Breast epithelium (tissue), 4 donors: ENCODE measurements at regions not wholly inside any gene's neighbourhood (a gene's known extent, or its start where the extent isn't known, plus 50 kb on each side); places are given as distances from the start of the nearest gene placed in this dataset.

Source experiments
- DNase-seq, 2 donors: peaks; one replicate each; pipeline ENCODE4 v3.0.0-alpha.2; 2019; ENCODE audit warnings: low spot score in 2 of 2
- H3K27ac ChIP-seq, 2 donors: fragments of 200-600 bp; sonication (generic) in 1 of 2; one replicate each; pipeline ENCODE4 v1.5.1; 2016 to 2019; ENCODE audit warnings: mild to moderate bottlenecking in 1 of 2
- H3K27me3 ChIP-seq, 2 donors: fragments of 200-600 bp; sonication (generic) in 1 of 2; one replicate each; pipeline versions ENCODE4 v1.5.1 to v1.6.0; 2017 to 2019; ENCODE audit warnings: control low read depth in 1 of 2, mild to moderate bottlenecking in 1 of 2
- H3K36me3 ChIP-seq: fragments of 200-600 bp; one replicate; pipeline ENCODE4 v1.5.1; 2019
- H3K4me1 ChIP-seq, 2 donors: fragments of 200-600 bp; sonication (generic); one replicate each; pipeline ENCODE4 v1.5.1; 2016 to 2019; ENCODE audit warnings: control low read depth in 1 of 2
- H3K4me3 ChIP-seq, 3 donors: fragments of 200-600 bp; sonication (generic); 1 replicate in 2 of 3; 2 replicates in 1 of 3; pipeline ENCODE4 v1.5.1; 2016 to 2019; ENCODE audit warnings: mild to moderate bottlenecking in 3 of 3, moderate library complexity in 2 of 3
- H3K9me3 ChIP-seq, 2 donors: fragments of 200-600 bp; sonication (generic) in 1 of 2; one replicate each; pipeline ENCODE4 v1.5.1; 2016 to 2019; ENCODE audit warnings: control low read depth in 1 of 2
- CTCF ChIP-seq, 3 donors: fragments of 450-650 bp; IDR thresholded peaks; one replicate each; pipeline ENCODE4 v1.5.1; 2016 to 2017; ENCODE audit warnings: antibody characterized with exemption in 3 of 3, mild to moderate bottlenecking in 3 of 3, moderate library complexity in 3 of 3
- POLR2A ChIP-seq: fragments of 450-650 bp; IDR thresholded peaks from one replicate; pipeline ENCODE4 v1.6.1; 2016; ENCODE audit warnings: antibody characterized with exemption, mild to moderate bottlenecking, moderate library complexity
- POLR2AphosphoS5 ChIP-seq, 3 donors: sonication (generic); formaldehyde crosslinking; IDR thresholded peaks; one replicate each; pipeline ENCODE4 v1.6.1; 2017; ENCODE audit warnings: antibody characterized with exemption in 3 of 3
- intact Hi-C: fragments of 100-400 bp; cut with DNase I; formaldehyde crosslinking; loops from one replicate; pipeline ENCODE4 v1.15.1; 2023; ENCODE audit warnings: low total_unique reads

DNA sequence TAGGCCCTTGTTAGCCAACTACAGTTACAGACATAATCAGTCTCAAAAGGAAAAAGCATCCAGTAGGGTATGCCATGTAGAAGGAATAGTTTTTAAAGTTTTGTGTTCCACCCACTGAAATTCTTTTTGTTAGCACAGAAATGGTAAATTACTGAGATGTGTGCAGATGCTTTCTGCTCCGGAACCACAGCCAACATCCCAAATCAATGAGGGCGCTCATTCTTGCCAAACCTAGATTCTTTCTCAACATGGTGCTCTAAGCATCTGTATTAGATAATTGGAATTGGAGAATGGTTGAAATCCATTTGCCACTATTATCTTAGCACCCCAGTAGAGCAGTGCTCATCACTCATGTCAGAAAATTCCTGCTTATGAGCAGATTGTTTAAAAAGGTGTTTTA is 127.8 kb downstream of the SEC61B start:
- H3K4me1 ChIP-seq: no peaks in the 10 kb centered on the region
- peak overlapping the region in 1 of 2 donors; percentile 7 for H3K27ac ChIP-seq
- H3K4me3 ChIP-seq: no peak overlapping the region
- H3K27me3 ChIP-seq: no peaks in the 10 kb centered on the region
- no peaks in the 10 kb centered on the region for H3K36me3 ChIP-seq
- TF ChIP-seq POLR2AphosphoS5 (IDR thresholded peaks at IDR 0.05): no peak
- no peak for TF ChIP-seq CTCF (IDR thresholded peaks at IDR 0.05)
- no peak for TF ChIP-seq POLR2A
- H3K9me3 ChIP-seq: no peaks in the 10 kb centered on the region
- no peak for DNase-seq
- intact Hi-C loops: no loop called here

DNA sequence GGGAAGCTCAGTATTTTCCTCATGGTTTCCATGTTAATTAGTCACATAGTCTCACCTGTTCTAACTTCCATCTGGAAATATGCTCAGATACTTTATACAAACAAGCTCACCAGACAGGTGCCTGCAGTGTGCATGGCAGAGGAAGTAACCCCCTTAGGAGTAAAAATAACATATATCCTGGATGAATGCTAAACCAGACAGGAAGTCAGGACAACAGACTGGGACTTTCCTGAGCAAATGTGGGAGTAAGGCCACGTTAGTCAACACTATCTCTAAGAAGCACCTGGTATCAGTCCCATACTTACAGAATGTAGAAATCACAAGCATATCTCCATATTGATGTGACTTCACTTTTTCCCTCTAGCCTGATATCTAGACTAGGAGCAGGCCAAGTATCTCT is 128.4 kb downstream of the SEC61B start:
- no peaks in the 10 kb centered on the region for H3K4me1 ChIP-seq
- DNase-seq: no peak
- no peaks in the 10 kb centered on the region for H3K9me3 ChIP-seq
- no peaks in the 10 kb centered on the region for H3K27me3 ChIP-seq
- no peak overlapping the region for H3K4me3 ChIP-seq
- H3K27ac ChIP-seq: peak overlapping the region in 1 of 2 donors; percentile 7
- H3K36me3 ChIP-seq: no peaks in the 10 kb centered on the region
- TF ChIP-seq POLR2AphosphoS5 (IDR thresholded peaks at IDR 0.05) (no peak), POLR2A (no peak), CTCF (IDR thresholded peaks at IDR 0.05) (no peak)
- intact Hi-C loops: no loop called here

DNA sequence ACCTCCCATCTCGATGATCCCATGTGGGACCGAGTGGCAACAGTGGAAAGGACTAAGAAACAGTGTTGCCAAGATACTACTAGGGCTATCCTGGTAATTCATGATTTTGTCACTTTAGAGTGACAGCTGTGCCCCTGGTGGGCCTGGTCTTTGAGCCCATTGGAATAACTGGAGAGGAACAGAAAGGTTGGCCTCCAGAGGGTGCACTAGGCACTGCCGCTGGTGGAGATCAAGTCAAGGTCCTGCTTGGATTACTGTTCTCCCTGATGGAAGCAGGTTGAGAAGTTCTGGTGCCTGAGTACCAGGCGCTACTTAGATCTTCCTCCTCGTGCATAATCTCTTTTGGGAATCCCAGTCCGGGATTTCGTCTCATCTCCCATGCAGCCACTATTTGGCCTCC is 129.6 kb downstream of the SEC61B start:
- intact Hi-C loops: no loop called here
- no peak overlapping the region for H3K4me3 ChIP-seq
- H3K9me3 ChIP-seq: no peaks in the 10 kb centered on the region
- no peaks in the 10 kb centered on the region for H3K27me3 ChIP-seq
- no peak for TF ChIP-seq POLR2A
- TF ChIP-seq CTCF (IDR thresholded peaks at IDR 0.05): no peak
- no peak for TF ChIP-seq POLR2AphosphoS5 (IDR thresholded peaks at IDR 0.05)
- peak overlapping the region in 1 of 2 donors; percentile 87 for H3K27ac ChIP-seq
- H3K36me3 ChIP-seq: no peaks in the 10 kb centered on the region
- DNase-seq: no peak
- no peaks in the 10 kb centered on the region for H3K4me1 ChIP-seq

DNA sequence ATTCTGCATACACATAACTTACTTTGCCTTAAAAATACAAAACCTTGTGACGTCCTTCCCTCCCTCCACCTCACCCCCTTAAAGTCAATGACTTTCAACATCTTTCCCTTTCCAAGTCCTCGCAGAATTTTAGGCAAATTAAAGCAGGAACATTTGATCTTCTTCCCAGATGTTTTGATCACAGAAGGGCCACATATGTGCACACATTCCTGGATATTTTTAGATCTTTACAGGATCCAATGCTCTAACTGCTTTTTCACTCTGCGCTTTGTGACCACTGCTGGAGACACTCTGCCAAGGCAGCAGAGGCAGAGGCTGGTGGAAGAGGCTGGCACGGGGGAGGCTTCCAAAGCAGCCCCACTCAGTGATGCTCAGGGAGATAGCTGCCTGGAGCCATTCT is 130.7 kb downstream of the SEC61B start:
- intact Hi-C loops: no loop called here
- no peak for DNase-seq
- TF ChIP-seq CTCF (IDR thresholded peaks at IDR 0.05): no peak
- TF ChIP-seq POLR2AphosphoS5 (IDR thresholded peaks at IDR 0.05): no peak
- no peak for TF ChIP-seq POLR2A
- Histone ChIP-seq H3K9me3 (no peaks in the 10 kb centered on the region), H3K4me1 (no peaks in the 10 kb centered on the region), H3K4me3 (no peak overlapping the region), H3K27ac (peak overlapping the region; percentile 68 to 87), H3K36me3 (no peaks in the 10 kb centered on the region), H3K27me3 (no peaks in the 10 kb centered on the region)

DNA sequence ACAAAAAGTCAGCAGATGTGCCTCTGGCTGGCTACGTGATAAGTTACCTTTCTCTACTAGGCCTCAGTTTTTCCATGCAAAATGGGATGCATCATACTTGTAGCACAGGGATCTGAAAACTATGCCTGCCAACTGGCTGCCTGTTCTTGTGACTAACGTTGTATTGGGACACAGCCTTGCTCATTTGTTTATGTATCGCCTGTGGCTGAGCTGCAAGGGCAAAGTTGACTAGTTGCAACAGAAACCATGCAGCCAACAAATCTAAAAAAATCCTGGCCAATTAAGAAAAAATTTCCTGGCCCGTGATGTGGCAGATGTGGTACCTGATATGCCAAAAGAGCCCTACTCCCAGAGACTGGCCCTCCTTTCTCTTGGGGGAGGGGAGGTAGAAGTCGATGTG is 131.3 kb downstream of the SEC61B start:
- no peak for DNase-seq
- Histone ChIP-seq H3K4me3 (no peak overlapping the region), H3K4me1 (no peaks in the 10 kb centered on the region), H3K27ac (peak overlapping the region; percentile 68 to 87), H3K36me3 (no peaks in the 10 kb centered on the region), H3K9me3 (no peaks in the 10 kb centered on the region), H3K27me3 (no peaks in the 10 kb centered on the region)
- intact Hi-C loops: no loop called here
- TF ChIP-seq POLR2AphosphoS5 (IDR thresholded peaks at IDR 0.05): peak in 2 of 3 donors; percentile 33 to 45
- TF ChIP-seq POLR2A: no peak

- Histone ChIP-seq H3K4me1 (no peaks in the 10 kb centered on the region), H3K9me3 (no peaks in the 10 kb centered on the region), H3K27ac (peak overlapping the region; percentile 68 to 87), H3K36me3 (no peaks in the 10 kb centered on the region), H3K4me3 (no peak overlapping the region), H3K27me3 (peaks cover 0 to 2% of the 10 kb centered on the region in 2 donors)
- TF ChIP-seq POLR2AphosphoS5 (IDR thresholded peaks at IDR 0.05) (no peak), POLR2A (no peak), CTCF (IDR thresholded peaks at IDR 0.05) (no peak)
- DNase-seq: no peak
- intact Hi-C loops: no loop called here
Observed at GRCh38 chr9:99354104-99354503, 132.0 kb downstream of the SEC61B start.
